BJ (cell line): ENCODE measurements at regions not wholly inside any gene's neighbourhood (a gene's known extent, or its start where the extent isn't known, plus 50 kb on each side); places are given as distances from the start of the nearest gene placed in this dataset.

Experiments
- CTCF ChIA-PET: fragments of 350-600 bp; formaldehyde crosslinking; extraction: SDS; loops from one replicate; lab custom pipeline; 2021; ENCODE audit warnings: antibody characterized with exemption, inconsistent platforms; lab: Yijun Ruan, JAX
- POLR2A ChIA-PET: fragments of 300-600 bp; sonication (Branson Sonifier 250); formaldehyde crosslinking; extraction: SDS; loops from one replicate; lab custom pipeline; 2021; ENCODE audit warnings: antibody characterized with exemption; lab: Charles Lee
- DNase-seq: peaks from one replicate; pipeline ENCODE4 v3.0.0-alpha.2; 2011; ENCODE audit warnings: low read depth
- H3K27me3 ChIP-seq: 2 replicates; pipeline ENCODE4 v1.6.0; 2011; ENCODE audit warnings: low read length; ENCODE audit not compliant: control insufficient read depth, insufficient read depth
- H3K36me3 ChIP-seq: 2 replicates; pipeline ENCODE4 v1.5.1; 2011; ENCODE audit warnings: low read length; ENCODE audit not compliant: control insufficient read depth, insufficient read depth
- H3K4me3 ChIP-seq: 2 replicates; pipeline ENCODE4 v1.5.1; 2011; ENCODE audit warnings: low read depth, mild to moderate bottlenecking, control low read depth, low read length
- TF ChIP-seq, protein P1 (sequence below): IDR thresholded peaks from 2 replicates; pipeline ENCODE4 v1.5.1; 2011; ENCODE audit warnings: low read depth, mild to moderate bottlenecking, control low read depth, inconsistent platforms, low read length, moderate library complexity; ENCODE audit not compliant: insufficient read depth

DNA sequence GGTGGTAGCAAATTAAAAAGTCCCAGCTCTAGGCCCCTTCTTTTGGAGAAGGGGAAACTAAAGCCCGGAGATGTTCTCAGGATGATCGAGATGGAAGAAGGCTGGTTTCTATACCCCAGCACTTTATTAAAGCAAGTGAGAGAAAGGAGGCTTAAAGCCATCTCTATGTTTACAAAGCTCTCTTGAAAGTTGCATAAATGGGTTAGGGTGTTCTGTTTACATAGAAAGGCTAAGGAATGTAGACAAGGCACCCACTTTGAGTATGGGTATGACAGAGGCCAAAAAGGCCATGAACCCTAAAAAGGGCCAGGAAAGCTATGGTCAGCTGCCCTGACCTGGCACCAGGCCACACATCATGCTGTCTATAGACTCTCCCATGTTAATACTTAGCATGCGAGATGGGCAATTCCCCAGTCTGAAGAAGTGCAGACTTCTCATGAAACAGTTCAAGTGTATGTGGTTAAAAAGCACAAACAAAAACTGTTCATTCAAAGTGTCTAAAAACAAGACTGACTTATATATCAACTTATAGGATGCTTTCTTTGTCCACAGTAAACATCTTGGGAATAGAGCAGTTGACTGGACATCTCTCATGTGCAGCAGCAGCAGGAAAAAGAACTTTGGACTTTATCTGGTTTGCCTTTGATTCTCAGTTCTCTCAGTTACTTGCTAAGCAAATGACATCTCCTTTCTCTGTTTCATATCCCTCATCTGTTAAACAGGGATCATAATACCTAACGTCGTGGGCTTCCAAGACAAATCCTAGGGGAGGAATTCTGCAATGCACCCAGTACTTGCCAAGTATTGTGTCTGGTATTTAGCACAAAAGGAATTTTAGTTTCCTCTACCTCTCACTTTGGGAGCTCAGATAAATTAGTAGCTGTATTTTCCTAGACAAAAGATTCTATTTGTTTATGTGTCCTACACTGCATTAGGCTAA is 521.6 kb downstream of the PLPP3 start:
- DNase-seq: no peak
- CTCF ChIA-PET: no interaction called here
- TF ChIP-seq, protein P1, sequence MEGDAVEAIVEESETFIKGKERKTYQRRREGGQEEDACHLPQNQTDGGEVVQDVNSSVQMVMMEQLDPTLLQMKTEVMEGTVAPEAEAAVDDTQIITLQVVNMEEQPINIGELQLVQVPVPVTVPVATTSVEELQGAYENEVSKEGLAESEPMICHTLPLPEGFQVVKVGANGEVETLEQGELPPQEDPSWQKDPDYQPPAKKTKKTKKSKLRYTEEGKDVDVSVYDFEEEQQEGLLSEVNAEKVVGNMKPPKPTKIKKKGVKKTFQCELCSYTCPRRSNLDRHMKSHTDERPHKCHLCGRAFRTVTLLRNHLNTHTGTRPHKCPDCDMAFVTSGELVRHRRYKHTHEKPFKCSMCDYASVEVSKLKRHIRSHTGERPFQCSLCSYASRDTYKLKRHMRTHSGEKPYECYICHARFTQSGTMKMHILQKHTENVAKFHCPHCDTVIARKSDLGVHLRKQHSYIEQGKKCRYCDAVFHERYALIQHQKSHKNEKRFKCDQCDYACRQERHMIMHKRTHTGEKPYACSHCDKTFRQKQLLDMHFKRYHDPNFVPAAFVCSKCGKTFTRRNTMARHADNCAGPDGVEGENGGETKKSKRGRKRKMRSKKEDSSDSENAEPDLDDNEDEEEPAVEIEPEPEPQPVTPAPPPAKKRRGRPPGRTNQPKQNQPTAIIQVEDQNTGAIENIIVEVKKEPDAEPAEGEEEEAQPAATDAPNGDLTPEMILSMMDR: no peak

DNA sequence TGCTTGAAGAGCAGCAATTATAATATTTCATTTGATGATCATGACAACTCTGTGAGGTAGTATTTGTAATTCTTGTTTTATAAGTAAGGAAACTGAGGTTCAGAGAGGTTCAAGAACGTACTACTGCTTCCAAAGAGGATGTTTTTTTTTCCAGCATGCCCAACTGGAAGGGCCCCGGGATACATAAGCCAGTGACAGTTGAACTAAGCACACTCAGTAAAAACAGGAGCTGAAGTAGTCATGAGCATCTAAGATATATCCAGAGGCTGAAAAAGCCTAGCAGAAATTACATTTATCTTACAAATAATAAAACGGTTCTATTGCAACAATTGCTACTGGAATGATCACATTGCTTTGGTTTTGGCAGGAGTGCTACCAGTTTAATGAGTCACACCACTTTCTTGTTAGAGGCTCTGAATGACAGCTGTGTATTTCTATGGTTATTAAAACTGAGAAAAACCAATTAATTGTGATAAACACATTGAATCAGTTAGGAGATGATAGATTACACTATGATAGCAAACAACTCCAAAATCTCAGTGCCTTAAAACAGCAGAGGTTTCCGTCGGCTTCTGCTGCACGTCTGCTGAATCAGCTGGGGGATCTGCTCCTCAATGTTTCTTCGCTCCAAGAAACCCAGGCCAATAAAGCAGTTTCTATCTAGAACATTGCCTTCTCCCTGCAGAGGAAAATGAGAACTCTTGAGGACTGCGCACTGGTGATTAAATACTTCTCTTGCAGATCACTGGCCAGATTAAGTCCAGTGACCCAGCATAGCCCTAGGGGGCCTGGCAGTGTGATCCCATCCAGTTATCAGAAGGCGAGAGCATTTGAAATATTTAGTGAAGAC is 522.7 kb downstream of the PLPP3 start:
- ChIA-PET POLR2A (interaction anchor here (0.5 kb wide), 1 partner anchor 279 kb away, joined by 3 read pairs; no protein-coding TSS in a partner anchor), CTCF (interaction anchor here (0.7 kb wide), 1 partner anchor 403 kb away, joined by 3 read pairs; no protein-coding TSS in a partner anchor)
- Histone ChIP-seq H3K27me3 (no peaks in the 10 kb centered on the region), H3K4me3 (no peak overlapping the region), H3K36me3 (no peaks in the 10 kb centered on the region)
- TF ChIP-seq, protein P1: no peak
- no peak for DNase-seq

More for the DNA sequence above, 521.6 kb downstream of the PLPP3 start:
- Histone ChIP-seq H3K27me3 (no peaks in the 10 kb centered on the region), H3K4me3 (no peak overlapping the region), H3K36me3 (no peaks in the 10 kb centered on the region)
- POLR2A ChIA-PET: no interaction called here

GRCh38 chr1:56054959-56055358 is 524.4 kb downstream of the PLPP3 start:
- Histone ChIP-seq H3K27me3 (no peaks in the 10 kb centered on the region), H3K4me3 (no peak overlapping the region), H3K36me3 (no peaks in the 10 kb centered on the region)
- ChIA-PET POLR2A (no interaction called here), CTCF (interaction anchor here (0.6 kb wide), 1 partner anchor 104 kb away, joined by 4 read pairs; no protein-coding TSS in a partner anchor)
- no peak for DNase-seq
- TF ChIP-seq, protein P1: no peak

DNA sequence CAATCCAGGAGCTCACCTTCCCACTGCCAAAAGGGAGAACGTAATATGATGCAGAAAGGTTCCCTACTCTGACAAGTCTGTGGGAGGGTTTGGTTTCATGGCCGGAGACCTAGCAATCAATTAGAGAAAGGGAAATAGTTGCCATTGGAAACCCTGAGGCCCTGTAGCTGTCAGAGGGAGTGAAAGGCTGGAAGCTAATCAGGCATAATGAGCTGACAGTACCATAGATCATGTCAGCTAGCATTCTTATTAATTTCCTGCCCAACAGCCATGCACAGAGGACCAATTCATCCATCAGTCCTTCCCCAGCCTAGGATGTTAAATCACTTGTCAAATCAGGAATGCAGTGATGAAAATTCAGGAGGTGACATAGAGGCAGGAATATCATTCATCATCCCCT is 527.3 kb downstream of the PLPP3 start:
- no peak for DNase-seq
- POLR2A ChIA-PET: no interaction called here
- CTCF ChIA-PET: no interaction called here
- TF ChIP-seq, protein P1: no peak
- no peaks in the 10 kb centered on the region for H3K27me3 ChIP-seq
- no peaks in the 10 kb centered on the region for H3K36me3 ChIP-seq
- H3K4me3 ChIP-seq: no peak overlapping the region

DNA sequence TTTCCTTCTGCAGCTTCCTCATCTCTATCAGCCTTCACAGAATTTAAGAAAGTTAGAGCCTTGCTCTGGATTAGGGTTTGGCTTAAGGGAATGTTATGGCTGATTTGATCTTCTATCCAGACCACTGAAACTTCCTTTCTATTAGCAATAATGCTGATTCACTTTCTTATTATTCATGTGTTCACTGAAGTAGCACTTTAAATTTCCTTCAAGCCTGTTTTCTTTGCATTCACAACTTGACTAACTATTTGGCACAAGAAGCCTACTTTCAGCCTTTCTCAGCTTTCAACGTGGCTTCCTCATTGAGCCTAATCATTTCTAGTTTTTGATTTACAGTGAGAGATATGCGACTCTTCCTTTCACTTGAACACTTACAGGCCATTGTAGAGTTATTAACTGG is 528.5 kb downstream of the PLPP3 start:
- TF ChIP-seq, protein P1: no peak
- no peak for DNase-seq
- H3K36me3 ChIP-seq: no peaks in the 10 kb centered on the region
- no peaks in the 10 kb centered on the region for H3K27me3 ChIP-seq
- POLR2A ChIA-PET: no interaction called here
- CTCF ChIA-PET: no interaction called here
- H3K4me3 ChIP-seq: no peak overlapping the region
